ENCODE measurements at regions not wholly inside any gene's neighbourhood (a gene's known extent, or its start where the extent isn't known, plus 50 kb on each side); places are given as distances from the start of the nearest gene placed in this dataset.

- DNase-seq, result no peak
Measured at GRCh38 chr2:66382091-66382490, 52.8 kb upstream of the MEIS1 start.

GRCh38 chr2:66379473-66379872 lies 55.5 kb upstream of the MEIS1 start:
- no peak for DNase-seq

- DNase-seq, result no peak
Measured at GRCh38 chr2:66377832-66378231, 57.1 kb upstream of the MEIS1 start.

- no peak for DNase-seq
Measured at GRCh38 chr2:66370824-66371223, 64.1 kb upstream of the MEIS1 start.

- DNase-seq, result no peak
Measured at GRCh38 chr2:66366619-66367018, 68.3 kb upstream of the MEIS1 start.

GRCh38 chr2:66364495-66365333 lies 70.2 kb upstream of the MEIS1 start:
- DNase-seq, result peak; percentile 39

- no peak for DNase-seq
Measured at GRCh38 chr2:66362701-66363100, 72.2 kb upstream of the MEIS1 start.

- DNase-seq, result no peak
Measured at GRCh38 chr2:66346231-66346664, 88.7 kb upstream of the MEIS1 start.

- no peak for DNase-seq
Measured at GRCh38 chr2:66344087-66344663, 90.8 kb upstream of the MEIS1 start.

GRCh38 chr2:66343259-66343658 lies 91.7 kb upstream of the MEIS1 start:
- no peak for DNase-seq

GRCh38 chr2:66340521-66340920 lies 94.4 kb upstream of the MEIS1 start:
- DNase-seq, result no peak

- DNase-seq, result no peak
Measured at GRCh38 chr2:66334237-66335029, 100.5 kb upstream of the MEIS1 start.

GRCh38 chr2:66331176-66331575 lies 103.7 kb upstream of the MEIS1 start:
- DNase-seq, result no peak

GRCh38 chr2:66329081-66329605 lies 105.8 kb upstream of the MEIS1 start:
- no peak for DNase-seq

GRCh38 chr2:66327066-66327740 lies 107.7 kb upstream of the MEIS1 start:
- no peak for DNase-seq

GRCh38 chr2:66324909-66325528 lies 109.9 kb upstream of the MEIS1 start:
- DNase-seq, result no peak

- DNase-seq, result no peak
Measured at GRCh38 chr2:66324356-66324755, 110.6 kb upstream of the MEIS1 start.

- no peak for DNase-seq
Measured at GRCh38 chr2:66323406-66323805, 111.5 kb upstream of the MEIS1 start.

GRCh38 chr2:66322506-66323260 lies 112.2 kb upstream of the MEIS1 start:
- no peak for DNase-seq

GRCh38 chr2:66318009-66318561 lies 116.8 kb upstream of the MEIS1 start:
- DNase-seq, result no peak

GRCh38 chr2:66317268-66317890 lies 117.5 kb upstream of the MEIS1 start:
- no peak for DNase-seq

Measured in femur (tissue), 1 donor.